Uterus (tissue), 2 donors: ENCODE measurements at regions not wholly inside any gene's neighbourhood (a gene's known extent, or its start where the extent isn't known, plus 50 kb on each side); places are given as distances from the start of the nearest gene placed in this dataset.

Source experiments
- POLR2A ChIP-seq, 2 donors: fragments of 450-650 bp; IDR thresholded peaks; one replicate each; pipeline ENCODE4 v1.6.1; 2016; ENCODE audit warnings: antibody characterized with exemption in 2 of 2, mild to moderate bottlenecking in 1 of 2, moderate library complexity in 1 of 2
- TF ChIP-seq, protein P1 (sequence below), 4 experiments: fragments of 200-600 bp in 2 of 4; fragments of 450-650 bp in 2 of 4; sonication (generic) in 2 of 4; IDR thresholded peaks; one replicate each; pipeline ENCODE4 v1.5.1; 2016 to 2019; ENCODE audit warnings: antibody characterized with exemption in 4 of 4, mild to moderate bottlenecking in 2 of 4, moderate library complexity in 1 of 4

- TF ChIP-seq, protein P1, sequence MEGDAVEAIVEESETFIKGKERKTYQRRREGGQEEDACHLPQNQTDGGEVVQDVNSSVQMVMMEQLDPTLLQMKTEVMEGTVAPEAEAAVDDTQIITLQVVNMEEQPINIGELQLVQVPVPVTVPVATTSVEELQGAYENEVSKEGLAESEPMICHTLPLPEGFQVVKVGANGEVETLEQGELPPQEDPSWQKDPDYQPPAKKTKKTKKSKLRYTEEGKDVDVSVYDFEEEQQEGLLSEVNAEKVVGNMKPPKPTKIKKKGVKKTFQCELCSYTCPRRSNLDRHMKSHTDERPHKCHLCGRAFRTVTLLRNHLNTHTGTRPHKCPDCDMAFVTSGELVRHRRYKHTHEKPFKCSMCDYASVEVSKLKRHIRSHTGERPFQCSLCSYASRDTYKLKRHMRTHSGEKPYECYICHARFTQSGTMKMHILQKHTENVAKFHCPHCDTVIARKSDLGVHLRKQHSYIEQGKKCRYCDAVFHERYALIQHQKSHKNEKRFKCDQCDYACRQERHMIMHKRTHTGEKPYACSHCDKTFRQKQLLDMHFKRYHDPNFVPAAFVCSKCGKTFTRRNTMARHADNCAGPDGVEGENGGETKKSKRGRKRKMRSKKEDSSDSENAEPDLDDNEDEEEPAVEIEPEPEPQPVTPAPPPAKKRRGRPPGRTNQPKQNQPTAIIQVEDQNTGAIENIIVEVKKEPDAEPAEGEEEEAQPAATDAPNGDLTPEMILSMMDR (IDR thresholded peaks at IDR 0.05) = no peak
- TF ChIP-seq POLR2A (IDR thresholded peaks at IDR 0.05) = no peak
Observed at GRCh38 chr13:32907211-32907610, 109.0 kb upstream of the KL start.
